Panc1 (cell line): ENCODE measurements at regions not wholly inside any gene's neighbourhood (a gene's known extent, or its start where the extent isn't known, plus 50 kb on each side); places are given as distances from the start of the nearest gene placed in this dataset.

Experiments
- CTCF ChIP-seq: fragments of 450-650 bp; IDR thresholded peaks from 2 replicates; pipeline ENCODE4 v1.5.1; 2017; ENCODE audit warnings: mild to moderate bottlenecking
- POLR2AphosphoS5 ChIP-seq: IDR thresholded peaks from 2 replicates; pipeline ENCODE4 v1.6.1; 2012; ENCODE audit warnings: mild to moderate bottlenecking, low read depth, low read length, moderate library complexity
- REST ChIP-seq, 2 experiments: IDR thresholded peaks; 2 replicates each; pipeline ENCODE4 v1.6.1; 2011 to 2012; ENCODE audit warnings: low read depth in 2 of 2, control low read depth in 1 of 2, low read length in 1 of 2, mild to moderate bottlenecking in 1 of 2, moderate library complexity in 1 of 2; ENCODE audit not compliant: insufficient read depth in 1 of 2

- TF ChIP-seq CTCF, result no peak
- TF ChIP-seq REST (IDR thresholded peaks at IDR 0.05; ENCODE audit: insufficient read depth in 1 of 2, low read depth in 2 of 2, low read length in 1 of 2), result no peak
- TF ChIP-seq POLR2AphosphoS5, result no peak
Measured at GRCh38 chr13:81425286-81425685, 1084.4 kb upstream of the SPRY2 start.
